NCI-H1694 treated with DMSO at 0.1 percent for 48 hours (cell line): ENCODE measurements at regions not wholly inside any gene's neighbourhood (a gene's known extent, or its start where the extent isn't known, plus 50 kb on each side); places are given as distances from the start of the nearest gene placed in this dataset.
"Not testable (repeated sequence)": the region's sequence is repeated elsewhere in the genome, so short reads cannot be mapped to it uniquely, and the experiment has no call there.

Experiments used
- DNase-seq: peaks from one replicate; lab custom pipeline; 2025; lab: John Stamatoyannopoulos, UW

DNA sequence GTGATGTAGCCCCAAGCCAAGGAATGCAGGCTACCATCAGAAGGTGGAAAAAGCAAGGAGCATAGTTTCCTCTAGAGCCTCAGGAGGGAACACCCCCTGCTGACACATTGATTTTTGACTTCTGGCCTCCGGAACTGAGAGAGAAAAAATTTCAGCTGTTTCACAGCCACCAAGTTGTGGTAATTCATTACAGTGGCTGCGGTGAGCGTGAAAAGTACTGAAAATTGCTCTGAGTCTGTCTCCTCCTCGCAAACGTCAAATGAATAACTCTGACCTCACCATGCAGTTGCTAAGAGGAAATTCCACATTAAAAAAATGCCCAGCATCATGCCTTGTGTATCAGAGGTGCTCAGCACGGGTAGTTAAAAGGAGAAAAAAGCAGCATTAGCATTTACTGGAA lies 277.9 kb upstream of the MSX2 start:
- DNase-seq: no peak

DNA sequence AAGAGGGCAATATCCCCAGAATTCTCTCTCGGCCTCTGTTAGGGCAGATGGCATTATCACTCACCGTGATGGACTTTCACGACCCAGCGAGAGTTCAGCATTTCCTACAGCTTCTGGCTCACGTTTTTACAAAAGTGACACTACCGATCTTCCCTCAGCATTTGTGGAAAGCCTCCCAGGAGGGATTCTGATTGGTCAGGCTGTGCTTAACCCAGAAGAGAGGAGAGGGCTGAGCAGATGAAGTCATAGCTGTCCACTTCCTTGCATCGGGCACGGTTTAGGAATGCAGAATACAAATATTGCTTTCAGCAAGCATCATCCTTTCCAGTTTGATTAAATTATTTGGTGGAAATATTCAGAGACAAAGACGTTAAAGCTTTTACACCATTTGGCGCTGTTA lies 277.4 kb upstream of the MSX2 start:
- DNase-seq: no peak

DNA sequence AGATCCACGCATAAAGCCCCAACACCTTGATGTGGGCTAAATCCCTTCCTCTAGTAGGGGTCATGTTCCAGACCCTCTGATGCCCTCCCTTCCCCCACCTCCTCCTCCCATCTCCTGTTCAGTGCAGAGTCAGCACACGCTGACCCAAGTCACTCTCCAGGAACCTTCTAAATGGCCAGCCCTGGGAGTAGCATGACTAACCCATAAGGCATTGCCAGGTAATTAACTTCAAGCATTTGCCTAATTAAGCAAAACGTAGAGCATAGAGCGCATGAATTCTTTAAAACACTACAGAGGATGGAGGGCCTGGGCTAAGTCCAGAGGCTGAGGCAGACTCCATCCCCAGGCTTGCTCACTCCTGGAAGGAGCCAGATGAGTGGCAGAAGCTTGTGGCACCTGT lies 276.3 kb upstream of the MSX2 start:
- no peak for DNase-seq

DNA sequence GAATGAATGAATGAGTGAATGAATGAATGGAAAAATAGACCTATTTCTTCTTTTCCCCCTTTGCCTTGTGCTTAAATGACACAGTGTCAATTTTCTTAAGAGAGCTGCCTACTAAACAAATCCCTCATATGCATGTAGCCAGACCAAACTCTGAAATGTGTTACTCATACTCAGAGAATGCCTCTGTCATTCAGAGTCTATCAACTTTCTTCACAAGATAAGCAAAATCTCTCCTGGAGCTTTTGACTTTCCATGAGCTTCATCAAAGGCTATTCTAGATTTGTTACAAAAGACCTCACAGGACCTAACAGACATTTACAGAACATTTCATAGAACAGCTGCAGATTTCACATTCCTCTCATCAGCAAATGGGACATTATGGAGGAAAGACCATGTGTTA lies 275.7 kb upstream of the MSX2 start:
- DNase-seq: no peak

DNA sequence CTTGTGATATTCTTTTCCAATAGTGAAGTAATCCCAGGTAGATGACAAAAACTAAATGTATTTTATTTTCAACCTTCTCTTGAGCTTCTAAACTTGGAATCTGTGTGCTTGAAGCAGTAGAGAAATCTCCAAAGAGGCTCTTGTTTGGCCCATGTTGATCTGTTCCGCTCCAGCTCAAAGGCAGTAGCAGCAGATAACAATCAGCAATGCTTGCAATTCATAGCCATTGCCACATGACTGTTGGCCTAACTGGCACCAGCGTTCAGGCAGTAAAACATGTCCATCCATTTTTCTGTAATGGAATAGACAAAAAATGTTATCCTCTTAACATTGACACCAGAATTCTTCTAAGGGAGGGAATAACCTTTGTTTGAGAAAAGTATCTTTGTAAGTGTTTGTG lies 270.7 kb upstream of the MSX2 start:
- no peak for DNase-seq

DNA sequence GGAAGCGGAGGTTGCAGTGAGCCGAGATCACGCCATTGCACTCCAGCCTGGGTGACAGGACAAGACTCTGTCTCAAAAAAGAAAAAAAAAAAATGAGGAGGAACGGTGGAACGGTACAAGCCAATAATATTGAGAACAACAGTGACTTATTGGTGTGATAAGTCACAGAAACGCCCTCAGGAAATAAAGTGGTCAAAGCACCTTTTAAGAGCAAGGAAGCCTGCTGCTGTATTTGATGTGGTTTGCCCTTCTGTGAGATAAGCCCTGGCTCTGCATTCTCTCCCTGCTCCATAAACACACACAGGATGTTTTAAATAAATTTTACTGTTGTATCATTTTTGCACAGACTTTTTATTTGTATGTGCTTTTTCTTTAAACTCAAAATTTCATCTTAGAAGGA lies 269.9 kb upstream of the MSX2 start:
- no peak for DNase-seq

DNA sequence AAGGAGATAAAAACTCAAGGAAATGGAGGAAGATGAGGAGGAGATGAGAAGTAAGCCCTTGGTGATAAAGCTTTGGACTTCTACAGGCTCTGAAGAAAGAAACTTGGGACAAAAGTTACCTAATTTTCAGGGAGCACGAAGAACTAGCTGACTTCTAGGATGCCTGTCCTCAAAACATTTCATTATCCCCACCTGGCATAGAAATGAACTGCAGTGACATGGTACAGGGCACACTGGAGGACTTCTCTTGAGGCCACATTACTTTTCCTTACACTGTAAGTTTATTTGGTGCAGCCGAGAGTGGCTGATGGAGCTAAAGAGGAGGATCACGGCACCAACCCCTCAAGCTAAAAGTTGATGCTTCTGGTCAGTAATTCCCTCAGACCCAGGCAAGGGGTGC lies 269.5 kb upstream of the MSX2 start:
- no peak for DNase-seq

DNA sequence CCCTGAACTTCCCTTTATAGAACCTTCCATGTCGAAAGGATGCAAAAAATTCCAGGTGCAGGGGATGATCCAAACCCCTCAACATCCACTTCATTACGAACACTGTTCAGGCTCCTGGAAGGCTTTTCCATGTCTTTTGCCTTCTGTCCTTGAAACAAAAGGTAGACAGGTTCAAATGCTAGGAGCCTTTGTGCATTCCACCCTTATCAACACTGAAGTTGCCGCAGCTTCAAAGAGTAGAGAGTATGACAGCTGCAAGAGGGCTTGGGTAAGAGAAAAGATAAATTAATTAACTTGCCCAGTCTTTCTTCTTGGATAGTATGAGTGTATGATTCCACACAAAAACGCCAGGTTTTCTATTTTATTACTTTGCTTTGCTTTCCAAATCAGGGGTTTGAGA lies 269.1 kb upstream of the MSX2 start:
- no peak for DNase-seq

DNA sequence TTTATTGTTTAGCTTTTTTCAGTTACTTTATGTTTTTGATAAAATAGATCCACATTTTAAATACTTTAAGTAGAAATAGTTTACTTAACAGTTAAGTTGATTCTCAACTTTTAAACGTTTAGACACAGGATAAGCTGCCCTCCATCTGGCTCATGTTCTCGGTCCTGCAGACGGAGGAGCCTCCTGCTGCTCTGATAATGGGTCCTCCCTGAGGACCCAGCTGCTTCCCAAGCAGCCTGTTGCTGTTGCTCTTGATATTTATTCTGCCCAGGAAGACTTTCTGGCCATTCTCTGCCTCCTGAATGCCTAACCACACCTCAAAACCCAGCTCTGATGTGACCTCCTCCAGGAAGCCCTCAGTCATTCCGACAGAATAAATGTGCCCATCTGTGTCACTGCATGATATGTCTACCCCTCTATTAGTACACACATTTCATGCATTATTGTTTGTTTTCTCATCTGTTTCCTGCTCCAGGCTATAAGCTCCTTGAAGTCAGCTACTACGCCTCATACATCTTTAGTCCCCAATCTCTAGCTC lies 267.2 kb upstream of the MSX2 start:
- DNase-seq: no peak

DNA sequence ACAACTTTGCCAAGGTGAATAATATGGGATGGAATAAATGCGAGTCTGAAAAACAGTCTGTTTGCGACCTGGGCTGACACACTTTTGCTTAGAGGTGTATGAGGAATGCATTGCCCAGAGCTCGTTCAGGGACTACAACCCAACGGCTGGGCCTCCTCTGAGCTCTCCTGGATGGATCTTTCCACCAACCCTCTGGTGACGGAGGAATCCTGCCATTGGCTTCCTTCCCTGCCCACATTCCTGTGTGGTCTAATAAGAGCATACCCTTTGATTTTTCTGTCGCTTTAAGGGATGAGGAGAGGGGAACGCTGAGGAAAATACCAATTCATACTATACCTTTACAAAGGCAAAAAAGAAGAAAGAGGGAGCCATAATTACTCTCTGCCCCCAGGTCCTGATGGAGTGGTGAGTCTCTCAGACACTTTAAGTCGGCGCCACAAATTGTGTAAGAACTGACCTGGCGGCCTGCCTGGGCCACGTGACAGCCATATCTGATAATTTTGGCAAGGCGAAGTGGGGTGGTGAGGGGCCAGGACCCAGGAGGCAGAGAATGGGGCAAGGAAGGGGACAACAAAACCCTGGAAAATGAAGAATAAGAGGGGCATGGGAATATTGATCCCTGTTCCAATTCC lies 265.2 kb upstream of the MSX2 start:
- no peak for DNase-seq

DNA sequence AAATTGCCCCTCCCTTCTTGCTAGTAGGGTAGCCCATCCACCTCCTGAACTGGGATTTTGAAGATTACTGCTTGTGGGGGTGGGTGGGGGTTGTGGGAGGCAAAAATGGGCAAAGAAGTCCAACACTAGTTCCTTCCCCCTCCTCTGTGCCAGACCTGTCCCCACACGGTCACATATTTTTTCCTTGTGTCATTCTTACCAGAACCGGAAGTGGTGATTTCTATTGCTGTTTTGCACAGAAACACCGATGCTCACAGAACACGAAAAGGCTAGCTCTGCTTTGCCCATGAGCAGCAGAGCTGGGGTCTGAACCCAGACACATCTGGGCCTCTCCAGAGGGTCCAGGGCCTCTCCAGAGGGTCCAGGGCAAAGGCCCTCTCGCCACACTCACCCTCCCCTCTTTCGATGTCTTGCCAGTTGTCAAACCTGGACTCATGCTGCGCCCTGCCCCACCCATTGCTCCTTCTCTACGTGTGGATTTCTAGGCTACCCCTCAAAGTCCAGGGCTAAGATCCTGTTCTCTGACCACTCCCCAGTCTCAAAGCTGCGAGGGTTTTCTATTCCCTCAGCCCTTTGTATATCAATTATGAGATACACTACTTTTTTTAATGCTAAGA lies 264.4 kb upstream of the MSX2 start:
- no peak for DNase-seq

DNA sequence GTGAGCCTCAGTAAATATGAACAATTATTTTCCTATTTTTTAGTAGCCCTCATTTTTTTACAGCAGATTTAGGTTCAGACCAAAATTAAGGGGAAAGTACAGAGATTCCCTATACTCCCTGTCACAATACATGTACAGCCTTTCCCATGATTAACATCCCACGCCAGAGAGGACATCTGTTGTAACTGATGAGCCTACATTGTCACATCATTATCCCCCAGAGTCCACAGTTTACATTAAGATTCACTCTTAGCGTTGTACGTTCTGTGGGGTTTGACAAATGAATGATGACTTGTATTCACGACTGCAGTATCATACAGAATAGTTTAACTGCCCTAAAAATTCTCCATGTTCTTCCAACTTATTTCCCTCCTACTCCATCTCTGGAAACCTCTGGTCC lies 262.3 kb upstream of the MSX2 start:
- no peak for DNase-seq

DNA sequence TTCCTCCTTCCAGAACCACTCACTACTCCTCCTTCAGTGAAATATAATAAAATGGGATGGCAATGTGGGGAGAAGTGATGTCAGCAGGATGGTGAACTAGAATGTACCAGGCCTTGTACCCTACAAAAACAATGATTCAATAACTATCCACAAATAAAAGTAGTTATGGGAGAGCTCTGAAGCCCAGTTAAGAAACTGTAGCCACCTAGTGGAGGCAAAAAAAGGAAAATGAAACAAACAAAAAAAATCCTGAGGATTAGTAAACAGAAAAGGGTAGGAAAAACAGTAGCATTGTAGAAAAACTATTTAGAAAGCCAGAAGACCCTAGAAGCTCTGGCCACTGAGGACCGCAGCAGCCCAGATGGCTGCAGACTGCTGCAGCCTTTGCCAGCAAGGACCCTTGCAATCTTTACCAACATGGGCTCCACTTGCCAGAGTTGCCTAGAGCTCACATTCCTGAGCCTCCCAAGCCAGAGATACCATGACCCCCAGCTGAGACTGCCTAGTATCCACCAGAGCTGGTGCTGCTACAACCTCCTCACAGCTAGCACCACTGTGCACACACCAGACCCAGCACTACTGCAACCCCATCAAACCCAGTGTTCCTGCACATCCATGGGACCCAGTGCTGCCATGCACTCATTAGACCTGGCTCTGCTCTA lies 259.7 kb upstream of the MSX2 start:
- no peak for DNase-seq

DNA sequence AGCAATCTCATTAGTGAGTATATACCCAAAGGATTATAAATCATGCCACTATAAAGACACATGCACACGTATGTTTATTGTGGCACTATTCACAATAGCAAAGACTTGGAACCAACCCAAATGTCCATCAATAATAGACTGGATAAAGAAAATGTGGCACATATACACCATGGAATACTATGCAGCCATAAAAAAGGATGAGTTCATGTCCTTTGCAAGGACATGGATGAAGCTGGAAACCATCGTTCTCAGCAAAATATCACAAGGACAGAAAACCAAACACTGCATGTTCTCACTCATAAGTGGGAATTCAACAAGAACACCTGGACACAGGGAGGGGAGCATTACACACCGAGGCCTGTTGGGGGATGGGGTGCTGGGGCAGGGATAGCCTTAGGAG lies 252.9 kb upstream of the MSX2 start:
- not testable (repeated sequence) for DNase-seq

DNA sequence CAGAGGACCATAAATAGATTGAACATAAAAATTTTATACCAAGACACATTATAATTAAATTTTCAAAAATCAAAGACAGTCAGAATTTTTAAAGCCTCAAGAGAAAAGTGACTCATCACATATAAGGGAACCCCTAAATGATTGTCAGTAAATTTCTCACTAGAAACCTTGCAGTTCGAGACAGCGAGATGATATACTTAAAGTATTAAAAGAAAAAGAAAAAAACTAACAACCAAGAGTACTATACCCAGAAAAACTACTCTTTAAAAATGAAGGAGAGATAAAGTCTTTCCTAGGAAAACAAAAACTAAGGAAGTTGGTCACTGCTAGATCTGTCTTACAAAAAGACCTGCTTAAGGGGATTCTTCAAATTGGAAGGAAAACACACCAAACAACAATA lies 251.4 kb upstream of the MSX2 start:
- DNase-seq: no peak

DNA sequence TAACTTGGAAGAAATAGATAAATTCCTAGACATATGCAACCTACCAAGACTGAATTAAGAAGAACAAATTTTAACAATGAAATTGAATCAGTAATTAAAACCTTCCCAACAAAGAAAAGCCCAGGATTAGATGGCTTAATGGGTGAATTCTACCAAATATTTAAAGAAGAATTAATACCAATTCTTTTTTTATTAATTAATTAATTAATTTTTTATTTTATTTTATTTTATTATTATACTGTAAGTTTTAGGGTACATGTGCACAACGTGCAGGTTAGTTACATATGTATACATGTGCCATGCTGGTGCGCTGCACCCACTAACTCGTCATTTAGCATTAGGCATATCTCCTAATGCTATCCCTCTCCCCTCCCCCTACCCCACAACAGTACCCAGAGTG lies 248.4 kb upstream of the MSX2 start:
- DNase-seq: not testable (repeated sequence)

DNA sequence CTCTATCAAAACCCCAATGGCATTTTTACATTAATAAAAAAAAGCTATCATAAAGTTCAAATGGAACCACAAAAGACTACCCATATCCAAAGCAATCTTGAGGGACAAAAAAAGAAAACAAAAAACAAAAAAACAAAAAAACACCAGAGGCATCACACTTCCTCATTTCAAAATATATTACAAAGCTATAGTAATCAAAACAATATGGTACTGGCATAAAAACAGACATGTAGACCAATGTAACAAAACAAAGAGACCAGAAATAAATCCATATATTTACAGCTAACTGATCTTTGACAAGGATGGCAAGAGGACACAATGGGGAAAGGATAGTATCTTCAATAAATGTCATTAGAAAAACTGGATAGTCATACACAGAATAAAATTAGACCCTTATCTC lies 245.1 kb upstream of the MSX2 start:
- DNase-seq: no peak

DNA sequence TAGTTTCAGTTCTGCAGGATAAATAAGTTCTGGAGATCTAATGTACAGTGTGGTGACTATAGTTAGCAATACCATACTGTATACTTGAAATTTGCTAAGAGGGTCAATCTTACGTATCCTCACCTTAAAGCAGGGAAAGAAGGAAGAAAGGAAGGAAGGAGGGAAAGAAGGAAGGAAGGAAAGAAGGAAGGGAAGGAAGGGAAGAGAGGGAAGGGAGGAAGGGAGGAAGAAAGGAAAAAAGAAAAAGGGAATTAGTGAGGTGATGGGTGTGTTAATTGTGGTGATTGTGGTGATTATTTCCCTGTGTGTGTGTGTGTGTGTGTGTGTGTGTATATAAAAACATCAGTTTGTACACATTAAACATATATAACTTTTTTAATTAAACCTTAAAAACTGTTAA lies 242.6 kb upstream of the MSX2 start:
- no peak for DNase-seq

DNA sequence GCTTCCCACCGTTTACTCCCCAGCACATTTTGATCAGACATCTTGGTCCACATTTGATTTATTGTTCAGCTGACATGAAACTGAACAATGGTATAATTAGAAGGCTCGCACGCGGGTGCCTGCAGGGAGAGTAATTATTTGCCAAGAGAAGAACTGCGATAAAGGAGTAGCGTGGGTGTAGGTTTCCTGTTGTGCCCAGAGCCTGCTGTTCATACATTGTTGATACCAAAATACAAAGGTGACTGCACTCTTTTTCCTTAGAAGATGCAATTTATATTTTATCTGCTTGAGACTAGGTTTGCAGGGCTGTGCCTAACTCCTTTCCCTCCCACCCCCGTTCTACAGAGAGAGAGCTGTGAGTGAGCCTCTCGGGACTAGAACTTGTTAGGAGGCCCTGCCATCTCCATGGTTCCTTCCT lies 241.8 kb upstream of the MSX2 start:
- DNase-seq: no peak

DNA sequence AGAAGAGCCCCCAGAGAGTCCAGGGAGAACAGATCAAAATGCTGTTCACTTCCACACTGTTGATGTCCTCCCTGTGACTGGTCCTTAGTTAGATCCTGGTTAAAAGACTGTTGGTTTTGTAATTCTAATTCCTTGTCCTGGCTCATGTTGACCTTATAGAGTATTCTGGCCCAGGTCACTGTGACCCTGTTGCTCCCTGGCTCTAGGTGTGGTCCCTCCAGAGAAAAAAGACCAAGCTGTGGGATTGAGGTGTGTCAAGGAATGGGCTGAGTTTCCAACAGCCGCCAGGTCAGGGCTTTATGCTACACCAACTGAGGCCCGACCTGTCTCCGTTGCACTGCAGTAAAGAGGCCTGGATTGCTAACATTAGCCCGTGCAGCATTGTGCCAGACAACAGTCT lies 241.0 kb upstream of the MSX2 start:
- DNase-seq: no peak

DNA sequence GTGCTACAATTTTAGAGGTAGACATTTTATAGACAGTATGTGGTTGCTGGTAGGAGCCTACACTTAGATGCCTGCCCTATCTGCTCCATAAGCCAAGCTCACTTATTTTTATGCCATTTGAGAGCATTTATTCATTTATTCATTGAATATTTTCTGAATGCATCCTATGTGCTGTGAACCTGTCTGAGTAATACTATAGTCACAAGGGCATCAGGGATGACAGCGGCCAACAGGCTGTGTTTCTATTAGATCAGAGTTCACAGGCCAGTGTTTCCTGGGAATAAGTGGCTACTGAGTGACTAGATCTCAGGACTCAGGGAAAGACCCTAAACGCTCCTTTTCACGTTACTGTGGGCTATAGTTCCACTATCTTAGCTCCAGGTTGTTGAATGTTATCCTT lies 235.2 kb upstream of the MSX2 start:
- DNase-seq: no peak

DNA sequence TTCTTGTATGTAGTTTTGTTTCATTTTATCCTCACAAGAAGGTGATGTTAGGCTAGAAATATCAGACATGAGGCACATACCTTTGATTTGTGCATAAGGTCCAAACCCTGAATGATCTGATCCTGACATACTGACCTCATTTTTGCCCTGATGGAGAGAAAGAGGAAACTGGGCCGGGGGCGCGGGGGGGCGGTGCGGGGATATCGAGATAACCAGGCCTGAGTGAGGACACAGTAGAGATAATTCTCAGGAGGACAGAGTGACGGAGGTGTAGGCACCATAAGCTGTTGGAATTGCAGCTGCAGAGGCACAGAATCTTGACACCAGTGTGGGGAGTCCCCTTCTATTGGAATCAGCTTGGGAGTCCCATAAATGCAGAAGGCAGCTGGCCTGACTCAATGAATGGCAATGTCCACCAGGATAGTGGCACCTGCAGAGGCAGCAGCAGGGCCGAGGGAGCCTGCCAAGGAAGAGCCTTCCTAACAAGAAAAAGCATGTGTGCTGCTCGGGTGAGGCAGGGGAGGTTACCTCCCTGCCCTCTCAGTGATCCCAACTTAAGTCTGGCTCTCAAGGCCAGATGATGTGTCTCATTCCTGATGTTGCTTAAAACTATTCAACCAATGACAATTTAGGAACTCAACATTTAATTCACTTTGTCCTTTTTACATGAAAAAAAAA lies 234.3 kb upstream of the MSX2 start:
- DNase-seq: no peak

DNA sequence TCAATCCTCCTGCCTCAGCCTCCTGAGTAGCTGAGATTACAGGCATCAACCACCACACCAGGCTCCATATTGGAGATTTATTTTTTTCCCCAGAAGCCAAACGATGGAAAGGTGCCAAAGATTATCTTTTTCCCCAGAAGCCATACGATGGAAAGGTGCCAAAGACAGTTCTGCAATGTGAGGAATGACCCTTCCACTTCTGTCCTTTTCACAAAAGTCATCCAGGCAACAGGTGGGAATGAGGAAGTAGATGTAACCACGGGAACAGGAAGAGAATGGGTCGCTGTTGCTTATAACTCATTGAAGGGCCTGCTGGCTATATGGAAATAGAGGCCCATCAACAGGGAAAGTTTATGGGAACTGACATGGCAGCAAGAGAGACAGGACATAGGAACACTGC lies 233.7 kb upstream of the MSX2 start:
- DNase-seq: no peak
